CD4-positive, alpha-beta T cell treated with Interleukin-10 for 1 hour (primary cell): ENCODE measurements at regions not wholly inside any gene's neighbourhood (a gene's known extent, or its start where the extent isn't known, plus 50 kb on each side); places are given as distances from the start of the nearest gene placed in this dataset.
A peak's percentile ranks its signal among the peaks of the same experiment; 100 is the strongest.
"Not testable (repeated sequence)": the region's sequence is repeated elsewhere in the genome, so short reads cannot be mapped to it uniquely, and the experiment has no call there.

Experiments
- DNase-seq: peaks from one replicate; pipeline ENCODE4 v3.0.0-alpha.2; 2020

DNA sequence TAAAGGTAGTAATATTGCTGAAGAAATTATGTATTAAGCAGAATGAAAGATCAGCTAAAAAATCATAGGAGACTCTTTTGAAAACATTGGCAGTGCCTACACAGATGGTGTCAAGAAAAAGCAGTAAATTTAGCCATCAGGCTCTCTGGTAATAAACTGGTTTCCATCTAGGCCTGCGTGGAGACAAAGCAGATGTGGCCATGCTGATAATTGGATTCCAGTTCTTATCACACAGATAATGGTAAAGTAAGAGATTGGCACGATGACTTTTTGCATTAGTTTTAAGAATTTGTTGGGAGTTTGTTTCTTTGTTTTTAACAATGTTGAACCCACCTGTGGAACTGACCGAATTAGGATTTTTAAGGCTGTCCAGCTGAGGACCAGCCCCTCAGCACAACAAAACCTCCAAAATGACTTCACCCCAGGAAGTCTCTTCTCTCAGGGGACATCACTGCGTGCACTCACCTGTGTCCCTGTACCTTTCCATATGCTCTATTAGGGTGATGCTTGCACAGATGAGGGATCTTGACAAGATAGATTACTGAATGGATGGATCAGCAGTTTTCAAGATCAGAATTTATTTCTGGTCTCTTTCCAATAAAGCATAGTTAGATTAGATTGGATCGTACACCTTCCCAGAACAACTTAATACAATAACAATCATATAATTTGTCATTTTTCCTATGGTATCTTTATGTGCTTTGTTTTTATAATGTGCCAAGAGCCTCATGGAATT lies 69.1 kb upstream of the DNAJC10 start:
- no peak for DNase-seq

DNA sequence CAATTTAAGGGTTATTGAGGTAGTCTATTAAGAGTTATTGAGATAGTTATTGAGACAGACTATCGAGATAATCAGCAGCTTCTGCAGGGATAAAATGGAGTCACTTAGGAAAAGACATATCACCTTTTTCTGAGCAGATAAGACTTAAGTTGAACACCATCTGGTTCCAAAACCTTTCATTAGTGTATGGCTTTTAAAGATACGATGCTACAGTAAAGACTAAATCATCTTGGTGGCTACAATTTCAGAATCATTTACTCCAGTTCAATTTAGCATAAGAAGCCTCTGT lies 68.6 kb upstream of the DNAJC10 start:
- no peak for DNase-seq

GRCh38 chr2:182649316-182649715 lies 66.7 kb upstream of the DNAJC10 start:
- DNase-seq, result no peak

DNA sequence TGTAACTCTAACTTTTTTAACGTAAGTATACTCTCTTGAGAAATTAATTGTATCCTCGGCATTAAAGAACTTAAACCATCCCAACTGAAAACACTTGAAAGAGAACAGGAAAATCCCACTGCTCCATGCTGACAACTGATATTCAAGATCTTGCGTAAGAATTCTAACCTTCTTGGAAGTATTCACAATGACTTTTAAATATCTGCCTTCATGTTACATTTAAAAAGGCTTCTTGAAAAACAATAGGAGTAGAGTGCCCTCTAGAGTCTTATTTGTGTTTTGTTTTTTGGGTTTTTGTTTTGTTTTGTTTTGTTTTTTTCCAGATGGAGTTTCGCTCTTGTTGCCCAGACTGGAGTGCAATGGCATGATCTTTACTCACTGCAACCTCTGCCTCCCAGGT lies 65.4 kb upstream of the DNAJC10 start:
- DNase-seq, result peak; percentile 9

- peak; percentile 12 for DNase-seq
Observed at GRCh38 chr2:182652326-182652725, 63.7 kb upstream of the DNAJC10 start.

- DNase-seq, result no peak
Observed at GRCh38 chr2:182655750-182656149, 60.3 kb upstream of the DNAJC10 start.

DNA sequence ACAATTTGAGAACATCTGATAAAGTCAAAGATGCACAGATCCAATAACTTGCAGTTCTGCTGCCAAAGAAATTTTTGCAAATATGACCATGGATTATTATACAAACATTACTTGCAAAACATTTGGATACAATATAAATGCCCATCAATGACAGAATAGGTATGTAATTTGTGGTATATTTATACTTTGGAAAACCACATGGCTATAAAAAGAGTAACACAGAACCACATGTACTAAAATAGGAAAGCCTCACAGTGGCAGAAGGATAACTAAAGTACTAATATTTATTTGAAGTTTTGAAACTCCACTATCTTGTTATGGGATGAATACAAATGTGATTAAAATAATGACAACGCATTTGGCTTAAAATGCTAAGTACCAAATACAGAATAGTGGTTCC lies 51.8 kb upstream of the DNAJC10 start:
- DNase-seq, result no peak

- DNase-seq, result not testable (repeated sequence)
Observed at GRCh38 chr2:182665500-182665899, 50.6 kb upstream of the DNAJC10 start.
